A673 (cell line): ENCODE measurements at regions not wholly inside any gene's neighbourhood (a gene's known extent, or its start where the extent isn't known, plus 50 kb on each side); places are given as distances from the start of the nearest gene placed in this dataset.

ENCODE experiments used
- EZH2 ChIP-seq: fragments of 200-600 bp; sonication (generic); IDR thresholded peaks from 2 replicates; pipeline ENCODE4 v1.6.1; 2017; ENCODE audit warnings: borderline replicate concordance, low read depth, mild to moderate bottlenecking, mixed read lengths, antibody characterized with exemption, low read length; ENCODE audit not compliant: poor library complexity, severe bottlenecking
- TF ChIP-seq, protein P1 (sequence below): fragments of 300-800, 200-600 bp; sonication (generic); conservative IDR thresholded peaks from 2 replicates; pipeline ENCODE4 v1.5.1; 2017; ENCODE audit warnings: low read depth, mild to moderate bottlenecking, antibody characterized with exemption, low read length, moderate library complexity, mixed read lengths

GRCh38 chr18:48460929-48461583 is 51.9 kb upstream of the ZBTB7C start:
- TF ChIP-seq, protein P1, sequence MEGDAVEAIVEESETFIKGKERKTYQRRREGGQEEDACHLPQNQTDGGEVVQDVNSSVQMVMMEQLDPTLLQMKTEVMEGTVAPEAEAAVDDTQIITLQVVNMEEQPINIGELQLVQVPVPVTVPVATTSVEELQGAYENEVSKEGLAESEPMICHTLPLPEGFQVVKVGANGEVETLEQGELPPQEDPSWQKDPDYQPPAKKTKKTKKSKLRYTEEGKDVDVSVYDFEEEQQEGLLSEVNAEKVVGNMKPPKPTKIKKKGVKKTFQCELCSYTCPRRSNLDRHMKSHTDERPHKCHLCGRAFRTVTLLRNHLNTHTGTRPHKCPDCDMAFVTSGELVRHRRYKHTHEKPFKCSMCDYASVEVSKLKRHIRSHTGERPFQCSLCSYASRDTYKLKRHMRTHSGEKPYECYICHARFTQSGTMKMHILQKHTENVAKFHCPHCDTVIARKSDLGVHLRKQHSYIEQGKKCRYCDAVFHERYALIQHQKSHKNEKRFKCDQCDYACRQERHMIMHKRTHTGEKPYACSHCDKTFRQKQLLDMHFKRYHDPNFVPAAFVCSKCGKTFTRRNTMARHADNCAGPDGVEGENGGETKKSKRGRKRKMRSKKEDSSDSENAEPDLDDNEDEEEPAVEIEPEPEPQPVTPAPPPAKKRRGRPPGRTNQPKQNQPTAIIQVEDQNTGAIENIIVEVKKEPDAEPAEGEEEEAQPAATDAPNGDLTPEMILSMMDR: no peak
- no peak for TF ChIP-seq EZH2
